ENCODE measurements at regions not wholly inside any gene's neighbourhood (a gene's known extent, or its start where the extent isn't known, plus 50 kb on each side); places are given as distances from the start of the nearest gene placed in this dataset.
"Not testable (repeated sequence)": the region's sequence is repeated elsewhere in the genome, so short reads cannot be mapped to it uniquely, and the experiment has no call there.

DNA sequence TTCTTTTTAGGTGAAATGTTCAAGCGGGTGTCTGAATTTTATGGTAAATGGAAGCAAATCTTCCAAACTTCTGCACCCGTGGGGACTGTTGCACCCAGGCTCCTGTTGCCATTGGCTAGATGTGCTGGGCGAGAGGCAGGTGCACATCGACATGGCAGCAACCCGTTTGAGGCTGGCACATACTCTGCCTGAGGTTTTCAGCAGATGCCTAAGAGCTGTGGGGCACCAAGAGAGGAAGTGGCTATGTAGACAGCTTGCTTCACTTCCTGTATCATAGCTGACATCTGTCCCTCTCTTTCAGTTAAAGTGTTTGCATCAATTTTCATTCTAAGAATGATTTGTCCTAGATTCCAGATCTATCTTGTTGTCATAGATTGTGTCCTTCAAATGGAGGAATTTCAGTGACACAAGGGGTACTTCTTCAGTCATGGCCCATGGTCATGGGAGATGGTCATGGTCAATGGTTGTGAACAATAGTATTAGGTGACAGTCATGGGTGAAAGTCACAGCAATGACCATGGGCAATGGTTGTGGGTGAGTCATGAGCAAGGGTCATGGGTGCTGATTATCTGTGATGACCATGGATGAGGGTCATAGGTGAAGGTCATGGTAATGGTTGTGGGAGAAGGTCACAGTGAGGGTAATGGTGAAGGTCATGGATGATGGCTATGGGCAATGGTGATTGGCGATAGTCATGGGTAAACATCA, 115.1 kb upstream of the IRX4 start:
- no peak for DNase-seq

DNA sequence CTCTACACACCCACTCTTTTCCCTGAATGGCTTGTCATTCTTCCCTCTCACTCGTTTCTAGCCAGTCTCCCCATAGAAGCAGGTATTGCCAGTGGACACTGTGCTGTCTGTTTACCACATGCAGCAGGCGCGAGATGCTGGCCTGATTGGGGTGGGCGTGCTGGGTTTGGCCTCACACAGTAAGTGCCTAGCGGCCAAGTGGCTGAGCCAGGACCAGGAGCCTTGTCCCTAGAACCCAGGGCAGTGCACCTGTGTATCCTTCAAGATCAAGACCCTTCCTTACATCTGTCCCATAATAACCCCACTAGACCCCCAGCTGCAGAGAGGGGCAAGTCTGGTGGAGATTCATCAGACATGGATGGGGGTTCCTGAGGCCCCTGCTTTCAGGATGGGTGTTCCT, 112.8 kb upstream of the IRX4 start:
- DNase-seq: no peak

DNA sequence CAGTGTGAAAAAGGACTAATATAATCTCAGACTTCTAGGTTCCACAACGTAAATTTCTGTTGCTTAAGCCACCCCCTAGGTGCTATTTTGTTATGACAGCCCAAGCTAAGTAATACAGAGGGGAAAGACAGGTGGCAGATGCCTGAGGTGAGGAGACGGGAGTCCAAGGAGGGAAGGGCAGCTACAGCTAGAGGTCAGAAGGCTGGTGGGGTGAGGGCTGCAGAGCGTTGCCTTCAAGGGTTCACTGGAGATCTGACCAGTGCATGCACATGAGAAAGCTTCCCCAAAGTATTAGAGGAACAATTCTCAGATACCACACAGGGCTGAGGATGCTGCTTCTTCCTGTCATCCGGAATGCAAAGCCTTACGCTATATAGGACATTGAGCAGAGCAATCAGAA, 104.7 kb upstream of the IRX4 start:
- no peak for DNase-seq

DNA sequence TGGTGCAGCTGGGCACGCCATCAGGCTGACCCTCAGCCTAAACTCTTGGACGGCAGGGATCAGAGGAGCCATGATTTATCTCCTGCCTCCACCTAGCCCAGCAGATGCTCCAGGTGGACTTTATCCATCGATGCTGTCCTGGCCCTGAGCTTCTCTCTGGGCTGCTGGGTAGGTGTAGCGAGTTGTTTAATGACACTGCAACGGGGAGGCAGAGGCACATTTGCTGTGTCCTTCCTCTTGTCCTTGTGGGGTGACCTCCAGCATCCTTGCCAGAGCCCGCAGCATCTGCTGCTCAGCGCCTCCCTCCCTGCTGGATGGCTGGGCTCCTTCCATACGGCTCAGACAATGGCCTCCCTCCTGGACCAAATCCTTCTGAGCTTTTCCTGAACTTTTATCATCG, 103.1 kb upstream of the IRX4 start:
- no peak for DNase-seq

DNA sequence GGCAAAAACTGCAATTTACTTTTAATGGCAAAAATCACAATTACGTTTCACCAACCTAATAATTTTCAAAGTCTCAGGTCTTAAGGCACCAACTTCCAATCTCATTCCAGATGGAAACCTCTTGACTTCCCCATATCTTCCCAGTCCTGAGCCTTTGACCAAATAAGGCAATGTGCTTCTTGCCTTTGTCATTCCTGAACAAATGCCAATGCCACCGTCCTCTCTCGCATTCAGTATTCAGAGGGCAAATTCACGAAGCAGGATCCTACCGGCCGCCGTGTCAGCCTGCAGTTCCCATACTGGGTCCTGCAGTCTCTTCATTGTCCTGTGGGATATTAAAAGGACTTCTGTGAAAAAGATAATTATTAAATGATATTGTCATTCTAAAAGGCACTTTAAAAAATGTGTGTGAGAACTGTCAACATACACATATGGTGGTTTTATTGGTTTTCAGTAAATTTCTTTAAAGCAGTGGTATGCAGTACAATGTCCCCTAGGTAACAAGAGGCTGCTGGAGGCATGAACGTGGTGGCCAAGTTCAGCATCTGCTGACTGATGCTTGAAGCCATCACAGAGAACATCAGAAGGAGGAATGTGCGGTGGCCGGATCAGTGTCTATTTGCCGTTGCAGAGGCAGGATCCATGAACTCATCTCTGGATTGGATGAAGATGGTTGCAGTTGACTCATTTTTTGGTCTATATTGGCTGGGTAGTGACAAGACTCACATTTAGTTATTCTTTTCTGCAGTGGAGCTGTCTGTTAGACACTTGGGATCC, 101.4 kb upstream of the IRX4 start:
- DNase-seq: no peak

DNA sequence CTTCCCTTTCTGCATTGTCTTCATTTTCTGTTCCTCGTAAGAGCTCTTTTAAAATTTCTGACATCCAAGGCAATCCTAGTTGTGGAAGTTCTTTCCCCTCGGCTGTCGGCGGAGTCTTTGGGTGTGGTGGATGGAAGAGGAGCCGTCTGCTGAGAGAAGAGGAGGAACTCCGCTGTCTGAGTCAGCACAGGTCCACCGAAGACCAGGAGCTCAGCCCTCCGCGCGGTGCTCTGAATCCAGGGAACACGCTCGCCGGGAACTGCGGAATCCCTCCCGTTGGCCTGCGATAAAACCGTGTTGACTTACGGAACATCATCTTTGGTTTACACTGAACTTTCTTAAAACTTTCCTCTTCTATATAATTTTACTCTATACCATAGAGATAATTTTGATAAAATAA, 100.7 kb upstream of the IRX4 start:
- no peak for DNase-seq

DNA sequence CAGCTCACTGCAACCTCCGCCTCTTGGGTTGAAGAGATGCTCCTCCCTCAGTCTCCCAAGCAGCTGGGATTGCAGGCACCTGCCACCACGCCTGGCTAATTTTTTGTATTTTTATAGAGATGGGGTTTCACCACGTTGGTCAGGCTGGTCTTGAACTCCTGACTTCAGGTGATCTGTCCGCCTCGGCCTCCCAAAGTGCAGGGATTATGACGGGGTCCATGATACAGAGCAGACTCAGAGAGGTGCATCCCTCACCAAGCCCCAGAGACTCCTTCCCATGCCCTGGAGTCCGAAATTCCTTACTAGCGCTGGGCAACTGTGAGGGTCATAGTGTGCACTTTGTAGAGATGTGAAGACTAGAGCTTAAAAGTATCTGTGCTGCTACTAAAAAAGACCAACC, 99.8 kb upstream of the IRX4 start:
- DNase-seq: not testable (repeated sequence)

DNA sequence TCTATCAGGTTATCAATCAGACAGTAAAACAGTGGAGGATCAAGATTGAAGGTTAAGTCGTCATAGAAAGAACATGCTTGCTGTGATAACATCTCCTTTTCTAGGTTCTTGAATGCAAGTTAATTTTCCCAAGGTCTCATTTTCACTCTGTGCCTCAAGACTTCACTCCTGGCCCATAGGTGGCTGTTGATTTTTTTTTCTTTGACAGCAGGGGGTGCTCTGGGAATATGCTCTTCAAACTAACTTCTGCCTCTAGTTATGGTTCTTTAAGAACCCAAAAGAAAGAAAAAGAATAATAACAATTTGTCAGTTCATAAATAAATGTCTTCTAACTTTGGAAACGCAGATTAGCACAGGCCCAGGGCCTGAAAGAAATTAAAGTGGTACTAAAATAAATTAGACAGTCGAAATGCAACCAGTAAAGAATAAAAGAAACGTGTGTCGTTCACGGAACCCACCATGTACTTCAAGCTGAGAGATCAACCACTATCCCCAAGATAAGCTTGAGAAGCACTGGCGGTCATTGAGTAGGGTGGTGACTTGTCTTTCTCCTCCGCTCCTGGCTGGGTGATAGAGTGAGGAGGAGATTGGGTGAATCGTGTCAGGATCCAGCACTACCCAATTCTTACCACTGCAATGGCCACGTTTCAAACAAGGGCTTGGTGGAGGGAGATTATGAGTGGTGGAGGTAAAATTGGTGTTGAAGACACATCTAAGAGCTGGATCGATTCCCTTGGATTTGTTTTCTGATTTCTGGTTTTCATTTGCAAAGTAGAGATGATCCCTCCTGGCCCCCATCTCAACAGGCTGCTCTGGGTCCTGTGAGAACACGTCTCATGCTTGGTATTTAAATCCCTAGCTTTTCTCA, 93.4 kb upstream of the IRX4 start:
- no peak for DNase-seq

DNA sequence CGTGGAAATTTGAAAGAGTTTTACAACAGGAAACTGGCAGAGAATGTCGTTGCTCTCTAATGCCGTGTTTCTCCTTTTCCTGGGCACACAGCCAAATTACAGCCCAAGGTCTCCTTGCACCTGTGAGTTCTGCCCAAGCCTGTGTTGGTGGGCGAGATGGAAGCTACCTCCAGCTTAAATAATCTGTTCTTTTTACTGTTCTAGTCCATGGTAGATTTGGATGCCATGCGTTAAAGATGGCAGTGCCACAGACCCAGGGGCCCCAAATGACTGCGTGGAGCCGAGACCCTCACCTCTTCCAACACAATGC, 92.6 kb upstream of the IRX4 start:
- DNase-seq: no peak

DNA sequence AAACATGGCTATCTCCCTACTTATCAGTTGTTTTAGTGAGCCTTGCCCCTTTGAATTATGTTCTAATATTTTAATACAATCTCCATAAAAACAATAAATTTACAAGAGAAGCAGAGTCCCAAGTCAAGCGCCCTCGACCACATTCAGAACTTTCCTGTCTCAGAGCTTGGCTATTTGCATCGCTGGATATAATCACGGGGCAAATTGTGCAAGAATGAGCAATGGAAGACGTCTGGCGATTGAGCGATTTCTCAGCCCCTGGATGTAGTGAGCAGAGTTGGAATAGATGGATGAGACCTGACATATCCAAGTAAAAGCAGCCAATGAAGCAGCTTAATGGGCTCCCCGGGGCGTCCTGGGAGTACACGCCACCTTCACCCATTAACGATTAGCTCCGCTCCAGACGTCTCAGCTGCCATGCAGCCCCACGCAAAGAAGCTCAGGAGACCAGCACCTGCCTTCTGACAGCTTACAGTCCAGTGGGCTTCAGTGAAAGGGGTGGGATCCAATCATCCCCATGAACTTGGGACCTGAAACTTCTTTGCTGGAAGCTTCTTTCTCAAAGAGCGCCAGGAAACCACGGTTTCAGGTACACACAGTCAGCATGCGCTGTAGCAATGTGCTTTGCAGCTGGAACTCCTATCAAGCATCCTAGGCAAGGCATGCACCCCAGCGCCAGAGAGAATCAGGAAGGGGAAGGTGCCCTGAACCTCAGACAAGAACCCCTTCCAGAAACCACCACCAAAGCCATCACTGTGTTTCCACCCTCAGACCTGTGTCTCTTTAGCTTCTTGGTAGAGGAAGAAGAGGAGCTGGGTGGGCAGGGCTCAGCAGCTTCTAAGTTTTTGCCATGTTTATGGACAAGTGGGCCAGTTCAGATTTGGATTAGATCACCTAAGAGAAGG, 92.0 kb upstream of the IRX4 start:
- no peak for DNase-seq

DNA sequence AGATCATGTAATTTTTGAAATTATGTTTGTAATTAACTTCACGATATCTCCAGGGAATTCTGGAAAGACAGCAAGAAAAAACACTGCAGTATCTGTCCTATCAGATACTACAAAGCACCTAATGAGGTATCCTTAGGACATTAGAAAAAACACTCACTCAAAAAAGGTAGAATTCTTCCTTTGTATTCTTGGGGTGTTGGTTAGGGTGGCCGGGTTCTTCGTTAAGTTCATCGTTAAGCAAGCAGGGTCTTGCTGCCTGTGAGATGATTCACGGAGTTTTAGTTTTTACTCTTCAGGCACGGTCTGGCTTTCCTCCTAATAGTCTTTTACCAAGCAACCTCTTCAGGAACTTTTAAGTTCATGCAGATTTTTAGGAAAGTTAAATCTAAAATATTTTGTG, 91.4 kb upstream of the IRX4 start:
- no peak for DNase-seq

DNA sequence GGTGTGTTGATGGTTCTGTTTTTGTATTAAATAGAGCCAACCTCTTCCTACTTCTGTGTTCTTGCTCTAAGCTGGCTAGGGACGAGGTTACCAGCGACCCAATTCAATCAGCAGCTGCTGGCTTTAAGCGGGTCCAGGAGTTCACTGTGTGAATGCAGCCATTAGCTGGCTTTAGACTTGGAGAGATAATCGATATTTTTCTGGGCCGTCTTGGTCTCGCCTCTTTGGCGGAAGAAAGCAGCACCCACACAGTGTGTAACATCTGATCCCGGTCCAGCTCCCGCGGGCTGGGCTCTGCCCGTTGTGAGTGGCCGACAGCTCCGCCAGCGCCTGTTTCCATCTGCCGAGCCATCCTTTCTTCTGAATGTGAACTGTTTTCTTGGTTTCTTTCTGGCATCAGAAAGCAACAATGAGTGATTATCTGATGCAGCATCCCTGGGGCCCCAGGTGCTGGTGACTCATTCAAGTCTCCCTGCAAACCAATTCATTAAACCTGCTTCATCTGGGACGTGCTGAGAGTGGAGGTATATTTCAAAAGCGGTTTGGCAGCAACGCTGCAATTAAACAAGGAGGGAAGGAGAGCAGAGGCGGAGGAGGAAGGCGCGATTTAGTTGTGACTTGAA, 90.8 kb upstream of the IRX4 start:
- DNase-seq: no peak

DNA sequence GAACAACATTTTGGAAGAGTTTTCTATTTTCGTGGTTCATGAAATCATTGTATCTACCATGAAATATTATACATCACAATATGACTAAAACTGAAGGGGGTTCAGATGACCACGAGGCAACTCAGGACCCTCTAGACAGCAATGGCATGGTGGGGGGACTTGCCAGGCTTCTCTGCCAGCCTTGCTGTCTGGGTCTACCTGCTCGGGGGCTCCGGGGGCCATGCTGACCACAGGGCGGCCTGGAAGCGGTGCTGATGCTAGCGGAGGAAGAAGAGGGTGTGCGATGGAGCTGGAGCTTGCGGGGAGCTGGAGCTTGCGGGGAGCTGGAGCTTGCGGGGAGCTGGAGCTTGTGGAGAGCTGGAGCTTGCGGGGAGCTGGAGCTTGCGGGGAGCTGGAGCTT, 89.2 kb upstream of the IRX4 start:
- no peak for DNase-seq

DNA sequence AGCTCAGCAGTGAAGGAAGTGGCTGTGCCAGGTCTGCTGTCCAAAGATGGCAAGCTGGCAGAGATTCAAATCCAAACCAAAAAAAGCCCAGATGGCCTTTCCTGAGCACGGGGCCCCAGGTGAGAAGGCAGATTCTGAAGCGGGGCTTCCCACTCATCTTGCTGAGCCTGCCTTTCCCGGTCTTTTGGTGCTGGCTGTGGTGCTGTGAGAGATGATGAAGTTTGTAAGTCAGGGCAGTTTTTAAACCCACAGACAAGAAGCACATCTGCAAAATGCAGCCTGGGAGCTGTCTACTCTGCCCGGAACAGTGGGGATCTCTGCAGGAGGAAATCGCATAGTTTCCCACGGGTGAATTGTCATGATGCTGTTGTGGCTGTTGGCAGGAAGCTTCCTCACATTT, 85.0 kb upstream of the IRX4 start:
- DNase-seq: no peak

DNA sequence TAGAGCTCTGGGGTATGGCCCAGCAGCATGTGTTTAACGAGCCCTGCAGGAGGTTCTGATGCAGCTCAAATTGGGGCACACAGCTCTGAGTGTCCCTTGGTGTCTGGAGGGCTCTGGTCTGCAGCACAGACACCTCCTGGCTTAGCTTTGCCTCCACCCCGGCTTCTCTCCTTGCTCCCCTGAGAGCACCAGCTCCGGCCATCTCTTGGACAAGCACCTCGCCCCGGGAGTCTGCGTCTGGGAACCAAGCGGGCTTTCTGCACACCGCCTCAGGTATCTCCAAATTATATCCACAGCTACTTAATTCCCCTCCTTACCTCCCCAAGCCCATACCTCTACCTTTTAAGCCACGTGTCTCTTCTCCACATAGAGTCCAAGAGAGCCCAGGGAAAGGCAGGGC, 83.7 kb upstream of the IRX4 start:
- DNase-seq: no peak

DNA sequence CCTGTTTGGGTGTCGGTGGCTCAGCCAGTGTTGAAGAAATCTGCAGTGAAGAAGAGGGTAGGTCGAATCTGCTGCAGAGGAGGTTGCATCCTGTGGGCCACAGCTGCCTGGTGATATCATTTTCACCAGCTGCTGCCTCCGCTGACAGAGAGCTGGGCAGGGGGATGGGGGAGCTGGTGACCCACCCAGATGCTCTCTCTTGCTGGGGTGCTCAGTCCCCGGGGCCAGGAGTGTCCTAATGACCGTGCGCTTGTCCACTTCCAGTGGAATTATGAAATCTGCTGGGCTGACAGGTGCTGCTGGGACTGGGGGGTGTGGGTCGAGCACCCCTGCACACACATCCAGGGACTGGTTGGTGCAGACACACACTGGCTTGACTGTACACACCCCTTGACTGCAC, 83.2 kb upstream of the IRX4 start:
- no peak for DNase-seq

DNA sequence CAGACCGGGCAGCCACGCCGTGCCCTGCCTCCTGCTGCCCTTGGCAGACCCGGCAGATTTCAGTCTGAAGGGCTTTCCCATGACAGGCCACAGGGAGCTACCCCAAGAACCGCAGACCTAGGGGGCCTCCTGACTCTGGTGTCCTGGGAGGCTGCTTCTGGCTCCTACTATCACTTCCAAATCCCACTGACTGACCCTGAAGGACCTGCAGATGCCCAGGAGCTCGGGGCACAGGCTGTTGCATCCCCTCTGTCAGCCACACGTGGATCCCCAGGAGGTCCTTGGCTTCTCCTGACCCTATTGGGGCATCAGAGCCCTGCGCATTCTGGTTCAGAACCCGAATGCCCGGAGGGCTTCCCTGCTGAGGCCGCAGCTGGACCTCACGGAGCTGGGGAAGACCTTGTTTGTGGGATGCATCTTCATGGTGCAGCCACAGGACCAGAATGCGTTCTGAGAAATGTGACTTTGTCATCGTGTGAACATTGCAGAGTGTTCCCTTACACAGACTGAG, 81.3 kb upstream of the IRX4 start:
- no peak for DNase-seq

DNA sequence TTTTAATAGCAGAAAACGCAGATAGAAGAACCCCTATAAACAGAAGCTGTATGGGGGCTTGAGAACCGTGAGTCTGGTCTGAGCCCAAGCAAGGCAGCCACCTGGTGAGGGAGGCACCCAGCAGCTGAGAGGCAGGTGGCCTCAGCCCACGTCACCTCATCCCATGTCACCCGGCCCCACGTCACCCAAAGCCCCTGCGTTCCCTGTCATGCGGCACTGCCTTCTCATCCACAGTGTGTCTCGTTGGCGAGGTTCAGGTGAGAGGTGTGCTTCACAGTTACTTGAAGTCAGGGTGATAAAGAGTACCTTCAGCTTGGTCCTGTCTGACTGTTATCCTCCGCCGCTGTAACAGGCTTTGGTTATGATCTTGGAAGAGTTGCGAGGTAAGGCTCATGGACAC, 80.6 kb upstream of the IRX4 start:
- DNase-seq: no peak

DNA sequence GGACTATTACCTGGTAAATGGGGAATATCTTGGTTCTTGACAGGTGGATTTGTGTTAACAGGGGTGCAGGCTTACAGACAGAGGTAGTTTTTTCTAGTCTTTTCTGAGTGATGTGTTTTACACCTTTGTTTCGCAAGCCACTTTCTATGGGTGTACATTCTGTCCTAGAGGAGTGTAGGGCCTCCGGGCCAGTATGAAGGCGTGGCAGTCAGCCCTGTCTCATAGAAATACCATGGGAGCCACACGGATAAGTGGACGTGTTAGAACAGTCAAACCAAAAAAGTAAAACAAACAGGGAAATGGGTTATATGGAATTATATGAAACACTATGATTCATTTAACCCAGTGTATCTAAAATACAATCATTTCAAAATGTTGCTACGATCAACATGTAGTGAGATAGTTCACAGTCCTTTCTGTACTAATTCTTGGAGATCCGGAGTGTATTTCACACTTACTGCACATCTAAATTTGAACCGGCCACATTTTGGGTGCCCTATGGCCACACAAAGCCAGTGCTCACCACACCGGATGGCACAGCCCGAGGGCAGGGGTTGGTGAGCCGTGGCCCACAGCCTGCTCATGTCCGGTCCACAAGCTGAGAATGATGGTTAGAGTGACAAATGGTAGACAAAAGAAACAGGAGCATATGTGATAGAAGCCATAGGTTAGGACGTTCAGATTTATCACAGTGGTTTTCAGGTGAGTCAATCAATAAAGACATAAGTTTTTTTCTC, 80.1 kb upstream of the IRX4 start:
- DNase-seq: no peak

DNA sequence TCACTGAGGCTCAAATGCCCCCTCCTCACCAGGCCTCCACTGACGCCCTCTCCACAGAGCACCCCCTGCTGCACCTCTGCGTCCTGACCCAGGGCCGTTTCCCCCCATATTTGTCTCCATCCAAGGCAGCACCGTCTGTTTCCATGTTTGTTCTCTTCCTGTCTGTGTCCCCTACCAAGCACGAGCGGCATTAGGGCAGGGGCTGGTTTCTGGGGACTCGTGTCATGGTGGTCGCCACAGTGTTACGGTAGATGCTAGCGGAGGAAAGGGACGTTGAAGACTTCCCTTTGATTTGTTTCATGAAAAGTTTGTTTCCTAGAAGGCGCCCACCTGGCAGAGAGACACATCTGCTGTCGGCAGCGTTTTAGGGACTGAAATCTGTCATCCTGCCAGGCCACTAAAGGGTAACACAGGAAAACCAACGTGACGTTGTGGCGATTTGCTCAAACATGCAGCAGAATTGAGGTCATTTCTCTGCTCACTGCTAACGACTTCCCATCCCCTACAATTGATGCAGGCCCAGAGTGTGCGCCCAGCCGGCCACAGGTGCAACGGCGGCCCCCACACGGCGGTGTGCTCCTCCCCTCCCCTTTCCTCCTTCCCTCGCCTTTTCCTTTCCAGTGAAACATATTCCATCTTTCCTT, 79.3 kb upstream of the IRX4 start:
- DNase-seq: no peak
